ENCODE measurements at regions not wholly inside any gene's neighbourhood (a gene's known extent, or its start where the extent isn't known, plus 50 kb on each side); places are given as distances from the start of the nearest gene placed in this dataset.

DNA sequence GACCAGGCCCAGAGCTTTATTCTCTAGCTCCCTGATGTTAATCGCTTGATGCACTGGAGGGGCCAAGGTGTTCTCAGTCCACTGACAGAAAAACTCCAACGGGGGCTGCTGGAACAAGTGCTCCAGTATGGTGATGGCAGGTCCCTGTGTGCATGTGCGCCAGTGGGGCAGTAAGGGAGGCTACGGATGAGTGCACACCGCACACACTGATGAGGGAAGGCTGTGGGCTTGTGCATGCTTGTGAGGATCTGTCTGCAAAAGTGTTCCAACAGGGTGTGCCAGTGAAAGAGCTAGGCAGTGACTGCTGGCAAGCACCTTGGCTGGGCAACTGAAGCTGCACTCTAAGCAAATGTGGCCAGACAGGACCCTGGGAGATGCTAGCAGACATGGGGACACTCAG lies 229.7 kb upstream of the FOXG1 start:
- TF ChIP-seq, protein P1, sequence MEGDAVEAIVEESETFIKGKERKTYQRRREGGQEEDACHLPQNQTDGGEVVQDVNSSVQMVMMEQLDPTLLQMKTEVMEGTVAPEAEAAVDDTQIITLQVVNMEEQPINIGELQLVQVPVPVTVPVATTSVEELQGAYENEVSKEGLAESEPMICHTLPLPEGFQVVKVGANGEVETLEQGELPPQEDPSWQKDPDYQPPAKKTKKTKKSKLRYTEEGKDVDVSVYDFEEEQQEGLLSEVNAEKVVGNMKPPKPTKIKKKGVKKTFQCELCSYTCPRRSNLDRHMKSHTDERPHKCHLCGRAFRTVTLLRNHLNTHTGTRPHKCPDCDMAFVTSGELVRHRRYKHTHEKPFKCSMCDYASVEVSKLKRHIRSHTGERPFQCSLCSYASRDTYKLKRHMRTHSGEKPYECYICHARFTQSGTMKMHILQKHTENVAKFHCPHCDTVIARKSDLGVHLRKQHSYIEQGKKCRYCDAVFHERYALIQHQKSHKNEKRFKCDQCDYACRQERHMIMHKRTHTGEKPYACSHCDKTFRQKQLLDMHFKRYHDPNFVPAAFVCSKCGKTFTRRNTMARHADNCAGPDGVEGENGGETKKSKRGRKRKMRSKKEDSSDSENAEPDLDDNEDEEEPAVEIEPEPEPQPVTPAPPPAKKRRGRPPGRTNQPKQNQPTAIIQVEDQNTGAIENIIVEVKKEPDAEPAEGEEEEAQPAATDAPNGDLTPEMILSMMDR (conservative IDR thresholded peaks at IDR 0.05; ENCODE audit: low read depth, low read length): no peak
- TF ChIP-seq EZH2 (IDR thresholded peaks at IDR 0.05; ENCODE audit: borderline replicate concordance, low read depth, low read length, poor library complexity, severe bottlenecking): no peak

Measured in A673 (cell line).